ENCODE measurements at regions not wholly inside any gene's neighbourhood (a gene's known extent, or its start where the extent isn't known, plus 50 kb on each side); places are given as distances from the start of the nearest gene placed in this dataset.
A peak's percentile ranks its signal among the peaks of the same experiment; 100 is the strongest.
"Not testable (repeated sequence)": the region's sequence is repeated elsewhere in the genome, so short reads cannot be mapped to it uniquely, and the experiment has no call there.

DNA sequence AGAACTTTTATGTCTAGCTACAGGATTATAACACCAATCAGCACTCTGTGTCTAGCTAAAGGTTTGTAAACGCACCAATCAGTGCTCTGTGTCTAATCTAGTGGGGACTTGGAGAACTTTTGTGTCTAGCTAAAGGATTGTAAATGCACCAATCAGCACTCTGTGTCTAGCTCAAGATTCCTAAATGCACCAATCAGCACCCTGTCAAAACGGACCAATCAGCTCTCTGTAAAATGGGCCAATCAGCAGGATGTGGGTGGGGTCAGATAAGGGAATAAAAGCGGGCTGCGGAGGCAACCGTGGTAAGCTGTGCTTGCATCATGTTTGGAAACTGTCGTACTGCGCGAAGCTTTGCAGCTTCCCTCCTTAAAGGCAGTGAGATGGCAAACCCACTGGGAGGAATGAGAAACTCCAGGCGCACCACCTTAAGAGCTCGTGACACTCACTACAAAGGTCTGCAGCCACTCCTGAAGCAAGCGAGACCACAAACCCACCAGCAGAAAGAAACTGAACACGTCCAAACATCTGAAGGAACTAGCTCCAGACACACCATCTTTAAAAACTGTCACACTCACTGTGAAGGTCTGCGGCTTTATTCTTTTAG, 112.1 kb upstream of the DUSP22 start:
- DNase-seq (ENCODE audit: low read depth): not testable (repeated sequence)

DNA sequence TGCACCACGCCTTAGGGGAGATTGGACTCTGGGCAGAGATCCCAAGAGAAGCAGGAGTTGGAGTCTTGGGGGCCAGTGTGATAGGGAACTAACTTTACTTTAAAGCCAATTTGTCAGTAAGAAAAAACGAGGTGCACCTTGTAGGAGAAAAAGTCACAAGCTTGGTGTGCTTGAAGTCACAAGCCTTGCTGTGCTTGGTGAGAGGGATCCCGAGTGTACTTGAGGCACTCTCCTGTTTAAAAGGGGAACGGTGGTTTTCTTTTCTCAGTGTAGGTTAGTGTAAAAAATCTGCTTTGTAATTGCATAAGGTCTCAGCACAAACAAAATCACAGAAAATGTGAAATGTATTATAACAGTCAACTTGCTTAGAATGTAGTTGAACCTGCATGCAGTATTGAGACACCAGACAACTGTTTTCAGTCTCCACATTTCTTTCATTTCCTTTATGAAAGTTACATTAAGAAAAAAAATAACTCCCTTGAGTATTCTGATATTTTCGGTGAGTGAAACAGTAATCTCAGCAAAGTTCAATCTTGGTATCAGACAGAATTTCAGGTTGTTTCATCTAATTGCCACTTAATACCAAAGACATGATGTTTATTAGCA, 111.1 kb upstream of the DUSP22 start:
- no peak for DNase-seq (ENCODE audit: low read depth)

DNA sequence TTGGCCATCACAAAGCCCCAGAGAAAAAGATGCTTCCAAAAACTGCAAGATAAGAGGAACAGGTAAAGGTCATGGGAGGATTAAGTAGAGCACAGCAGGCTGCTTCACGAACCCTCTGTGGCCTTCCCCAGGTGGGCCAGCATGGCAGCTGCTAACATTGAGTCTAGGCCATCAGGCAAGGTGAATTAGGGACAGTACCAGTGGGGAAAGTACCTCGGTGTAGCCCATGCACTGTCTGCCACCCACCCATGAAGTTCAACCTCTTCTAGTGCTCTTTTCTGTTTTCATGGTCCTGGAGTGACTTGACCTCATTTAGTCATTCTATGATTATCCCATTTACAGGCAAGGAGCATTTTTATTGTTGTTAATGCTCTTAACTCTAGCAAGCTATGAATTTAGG, 108.6 kb upstream of the DUSP22 start:
- no peak for DNase-seq (ENCODE audit: low read depth)

DNA sequence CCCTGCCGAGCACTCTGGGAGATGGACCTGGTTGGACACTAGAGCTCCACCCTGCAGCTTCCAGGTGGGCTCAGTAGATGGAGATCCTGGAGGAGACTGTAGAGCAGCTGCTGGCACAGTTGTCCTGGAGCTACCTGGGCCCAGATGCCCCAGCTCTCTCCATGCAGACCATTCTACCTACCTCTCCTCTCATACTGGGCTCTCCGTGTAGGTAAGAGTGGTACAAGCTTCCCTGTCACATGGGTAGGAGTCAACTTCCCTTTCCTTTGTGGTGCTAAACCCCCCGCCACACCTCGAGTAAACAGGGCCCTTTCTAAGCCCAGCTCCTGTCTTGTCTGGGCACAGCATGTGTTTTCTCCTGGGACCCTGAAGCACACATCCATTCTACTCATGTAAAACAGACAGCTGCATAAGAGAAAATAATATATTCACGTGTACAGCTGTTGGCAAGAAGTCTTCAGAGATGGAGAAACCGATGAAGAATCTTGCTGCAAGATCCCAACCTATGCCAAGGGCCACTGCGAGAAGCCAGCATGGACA, 108.1 kb upstream of the DUSP22 start:
- DNase-seq (ENCODE audit: low read depth): no peak

DNA sequence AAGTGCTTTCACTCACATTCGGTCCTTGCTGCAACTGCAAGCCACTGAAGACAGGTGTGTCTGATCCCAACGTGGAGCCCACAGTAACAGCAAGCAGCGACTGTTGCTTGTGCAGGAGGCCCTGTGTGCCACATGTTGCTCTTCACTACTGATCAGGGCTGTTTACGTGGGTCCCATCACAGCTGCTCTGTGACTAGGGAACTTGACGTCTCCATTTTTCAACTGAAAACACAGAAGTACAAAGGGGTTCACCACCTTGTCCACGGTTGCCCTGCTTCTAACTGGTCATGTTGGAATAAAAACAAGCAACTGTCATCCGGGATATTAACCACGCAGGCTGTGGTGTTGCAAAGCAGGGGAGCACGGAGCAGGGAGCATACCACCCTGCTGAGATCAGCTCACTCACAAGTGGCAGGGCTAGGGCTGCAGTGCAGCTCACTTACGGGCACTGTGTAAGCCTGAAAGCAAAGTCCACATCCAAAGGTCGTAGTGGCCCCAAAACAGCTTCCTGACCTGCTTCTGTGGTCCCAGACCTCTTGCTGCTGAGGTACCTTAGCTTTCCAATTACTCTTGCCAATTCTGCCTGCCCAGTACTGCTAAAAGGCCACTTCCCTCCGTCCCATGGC, 105.8 kb upstream of the DUSP22 start:
- no peak for DNase-seq (ENCODE audit: low read depth)

DNA sequence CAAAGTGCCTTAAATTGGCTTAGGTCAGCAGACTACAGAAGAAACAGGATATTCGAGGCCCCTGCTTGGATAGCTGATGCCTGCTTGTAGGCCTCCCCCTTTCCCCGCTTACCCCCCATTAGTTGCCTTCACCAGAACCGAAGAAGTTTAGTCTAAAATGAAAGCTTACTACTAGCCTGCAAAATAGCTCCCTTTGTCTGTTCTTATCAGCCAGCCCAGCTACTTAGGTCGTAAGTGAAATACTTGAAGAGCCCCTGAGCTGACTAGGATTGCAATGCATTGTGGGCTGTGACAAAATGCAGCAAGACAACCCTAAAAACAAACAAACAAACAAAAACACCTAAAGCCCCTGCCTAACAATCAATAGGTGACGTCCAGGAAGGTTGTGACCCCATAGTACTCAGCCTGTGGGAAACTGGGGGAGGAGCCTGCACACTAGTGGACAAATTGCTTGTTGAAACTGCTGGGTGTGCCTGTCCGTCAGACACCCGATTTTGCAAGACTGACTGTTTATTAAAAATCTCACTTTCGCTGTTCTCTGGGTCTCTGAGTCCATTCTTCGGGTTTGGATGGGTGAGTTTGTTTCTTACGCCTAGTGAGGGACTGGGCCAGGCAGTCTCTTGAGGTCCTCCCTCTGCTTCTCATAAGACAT, 105.0 kb upstream of the DUSP22 start:
- DNase-seq (ENCODE audit: low read depth): no peak

DNA sequence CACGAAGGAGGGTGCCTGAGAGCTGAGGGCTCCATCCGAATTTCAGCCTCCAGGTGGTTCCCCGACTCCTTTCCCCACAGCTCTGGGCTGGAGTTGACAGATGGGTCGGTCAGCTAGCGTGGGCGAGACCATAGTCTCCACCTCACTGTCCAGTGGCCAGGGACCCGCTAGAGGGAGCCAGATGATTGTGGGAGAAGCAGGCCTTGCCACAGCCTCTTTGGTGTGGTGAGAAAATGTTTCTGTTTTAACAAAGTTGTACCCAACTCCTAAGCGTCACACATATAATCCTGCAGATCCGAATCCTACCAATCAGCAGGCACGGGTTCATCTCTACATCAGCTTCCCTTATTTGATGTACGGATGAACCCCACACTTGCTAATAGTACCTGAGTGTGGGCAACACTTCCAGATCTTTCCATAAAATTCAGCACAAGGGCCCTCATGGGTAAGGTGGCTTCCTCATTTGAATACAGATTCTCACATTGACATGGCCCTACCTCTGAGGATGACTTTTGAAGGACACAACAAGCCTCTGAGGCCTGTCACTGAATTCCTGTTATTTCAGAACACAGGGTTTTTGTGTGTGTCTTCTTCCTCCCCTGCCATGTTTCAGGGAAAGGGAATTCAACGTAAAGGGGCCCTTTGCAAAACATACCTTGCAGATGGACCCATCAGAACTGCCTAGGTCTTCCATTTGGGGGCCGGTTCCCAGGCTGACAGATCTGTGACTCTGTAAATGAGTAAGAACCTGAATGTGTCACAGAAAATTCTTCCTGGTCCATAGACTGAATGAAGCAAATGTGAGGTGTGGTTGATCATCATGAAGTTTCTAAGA, 103.2 kb upstream of the DUSP22 start:
- no peak for DNase-seq (ENCODE audit: low read depth)

DNA sequence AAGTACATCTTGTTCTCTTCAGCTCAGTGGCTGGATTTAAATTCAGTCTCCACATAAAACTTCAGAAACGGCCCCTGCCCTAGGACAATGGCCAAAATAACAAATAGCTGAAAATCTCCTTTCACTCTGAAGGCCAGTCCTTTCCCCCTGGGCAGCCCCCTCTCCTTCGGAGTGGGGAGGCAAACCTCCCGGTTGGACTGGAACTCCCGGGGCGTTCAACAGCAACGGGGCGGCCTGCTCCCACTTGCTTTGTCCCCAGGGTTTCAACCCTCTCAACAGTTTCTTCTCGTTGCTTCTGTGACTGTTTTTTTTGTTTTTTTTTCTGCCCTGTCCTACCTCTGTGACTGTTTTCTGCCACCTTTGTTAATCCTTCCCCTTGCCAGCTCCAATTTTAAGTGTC, 102.6 kb upstream of the DUSP22 start:
- DNase-seq (ENCODE audit: low read depth): no peak

DNA sequence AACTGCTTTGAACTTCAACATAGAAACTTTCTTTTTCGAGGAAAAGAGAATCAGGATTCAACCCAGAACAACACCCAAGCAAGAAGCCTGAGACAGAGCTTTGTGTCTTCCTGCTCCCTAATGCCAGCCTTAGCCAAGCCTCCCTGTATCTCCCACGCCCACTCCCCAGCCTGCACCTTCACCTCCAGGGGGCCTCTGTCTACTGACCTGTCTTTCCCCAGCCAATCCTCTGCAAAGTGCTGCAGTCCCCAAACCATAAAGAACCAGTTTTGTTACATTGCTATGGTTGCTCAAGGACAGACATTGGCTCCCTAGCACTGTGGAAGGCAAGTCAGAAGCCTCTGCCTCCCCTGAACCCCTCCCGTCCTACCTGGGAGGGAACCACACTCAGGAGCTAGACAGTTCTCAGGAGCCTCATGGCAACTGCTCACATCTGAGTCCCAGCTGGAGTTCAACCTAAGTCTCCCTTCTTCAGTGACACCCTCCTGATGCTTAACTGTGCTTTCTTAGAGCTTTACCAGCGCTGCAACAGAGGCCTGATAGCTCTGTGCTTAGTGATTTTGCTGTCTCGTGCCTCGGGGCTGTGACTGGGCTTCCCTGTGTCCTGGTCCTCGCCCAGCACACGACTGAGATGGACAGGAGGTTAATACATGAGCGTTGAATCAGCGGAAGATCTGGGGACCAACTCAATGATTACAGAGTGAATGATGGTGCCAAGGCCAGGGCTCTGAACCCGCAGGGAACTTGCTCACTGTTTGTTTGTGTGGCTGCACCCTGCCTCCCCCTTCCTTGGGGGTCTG, 101.5 kb upstream of the DUSP22 start:
- DNase-seq (ENCODE audit: low read depth): no peak

DNA sequence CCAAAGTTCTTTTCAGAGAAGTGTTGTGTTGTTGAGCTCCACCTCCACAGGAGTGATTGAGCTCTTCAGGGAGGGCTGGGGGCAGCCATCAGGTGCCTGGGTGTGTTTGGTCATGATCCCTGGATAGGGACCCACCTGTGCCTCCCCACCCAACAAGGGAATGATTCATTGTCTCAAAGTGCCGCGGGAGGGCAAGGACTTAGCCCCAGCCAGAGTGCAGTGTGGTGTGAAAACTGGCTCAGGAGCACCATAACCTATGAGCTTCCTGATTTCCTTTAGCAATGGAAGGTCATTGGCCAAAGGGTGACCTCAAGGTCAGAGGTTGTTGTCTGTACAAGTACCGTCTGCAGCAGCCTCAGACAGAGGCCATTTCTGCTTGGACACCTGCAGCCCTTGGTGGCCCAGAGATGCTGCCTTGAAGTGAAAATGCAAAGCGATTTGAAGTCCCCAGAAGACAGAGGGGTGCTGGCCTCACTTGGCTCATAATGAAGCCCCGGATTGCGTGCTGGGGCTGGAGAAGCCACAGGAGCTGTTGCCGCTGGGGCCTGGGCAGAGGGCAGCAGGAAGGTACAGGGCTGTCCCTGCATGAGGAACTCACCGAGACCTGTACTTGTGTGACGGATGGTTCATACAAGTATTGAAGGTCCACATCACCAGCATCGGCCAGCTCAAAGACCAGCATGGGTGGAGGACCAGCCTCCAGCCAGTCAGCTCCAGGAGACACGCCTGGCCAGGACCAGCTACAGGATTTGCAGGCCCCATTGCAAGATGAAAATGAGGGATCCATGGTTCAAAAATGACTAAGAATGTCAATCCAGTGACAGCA, 100.6 kb upstream of the DUSP22 start:
- no peak for DNase-seq (ENCODE audit: low read depth)

DNA sequence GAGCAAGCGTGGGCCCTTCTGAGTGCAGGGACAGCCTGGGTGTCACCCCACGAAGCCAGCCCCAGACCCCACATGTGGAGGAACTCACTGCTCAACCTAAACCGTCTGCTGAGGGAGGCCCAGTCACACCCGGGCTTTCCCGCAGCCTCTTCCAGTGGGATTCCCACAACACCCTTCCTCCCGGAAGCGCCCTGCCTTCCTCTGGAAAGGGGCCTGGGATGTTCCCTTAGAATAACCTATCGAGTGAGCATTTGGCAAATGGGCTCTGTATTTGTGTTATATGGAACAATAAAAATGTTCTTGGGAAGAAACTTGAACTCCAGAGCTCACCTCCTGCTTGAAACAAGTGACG, 100.0 kb upstream of the DUSP22 start:
- no peak for DNase-seq (ENCODE audit: low read depth)

DNA sequence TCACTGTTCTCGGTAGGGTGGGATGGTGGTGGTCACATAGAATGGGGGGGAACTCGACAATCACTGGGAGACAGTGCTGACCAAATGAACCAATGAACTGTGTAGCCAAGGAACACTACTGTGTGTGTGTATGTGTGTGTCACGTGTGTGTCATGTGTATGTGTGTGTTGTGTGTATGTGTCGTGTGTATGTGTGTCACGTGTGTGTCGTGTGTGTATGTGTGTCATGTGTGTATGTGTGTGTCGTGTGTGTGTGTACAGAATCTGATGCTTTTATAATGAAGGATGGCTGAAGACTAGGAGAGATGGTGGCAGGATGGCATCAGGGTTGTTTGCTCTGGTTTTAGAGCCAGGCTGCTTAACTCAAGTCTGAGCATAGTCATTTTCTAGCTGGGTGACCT, 99.1 kb upstream of the DUSP22 start:
- no peak for DNase-seq (ENCODE audit: low read depth)

DNA sequence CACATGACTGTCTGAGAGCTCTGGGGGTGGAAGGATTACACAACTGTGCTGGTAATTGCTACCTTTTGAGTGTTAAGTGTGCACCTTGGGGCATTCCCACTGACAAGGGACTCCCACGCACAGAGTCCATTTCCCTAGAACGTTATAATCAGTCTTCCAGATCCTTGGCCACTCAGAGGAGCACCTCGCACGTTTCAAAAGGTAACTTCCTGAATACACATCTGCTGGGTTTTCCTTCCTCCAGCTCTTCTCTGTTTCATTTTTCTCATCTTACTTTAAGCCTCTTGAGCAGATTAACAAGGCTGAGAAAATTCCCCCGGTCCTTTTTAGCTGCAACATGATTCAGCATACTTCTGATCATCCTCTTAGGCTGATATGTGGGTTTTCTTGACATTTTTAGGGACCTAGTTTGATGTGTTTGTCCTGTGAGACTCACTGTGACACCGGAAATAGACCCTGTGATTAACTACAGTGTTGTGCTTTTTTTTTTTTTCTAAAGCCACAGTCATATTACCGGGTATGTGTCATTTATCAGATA, 98.4 kb upstream of the DUSP22 start:
- DNase-seq (ENCODE audit: low read depth): no peak

DNA sequence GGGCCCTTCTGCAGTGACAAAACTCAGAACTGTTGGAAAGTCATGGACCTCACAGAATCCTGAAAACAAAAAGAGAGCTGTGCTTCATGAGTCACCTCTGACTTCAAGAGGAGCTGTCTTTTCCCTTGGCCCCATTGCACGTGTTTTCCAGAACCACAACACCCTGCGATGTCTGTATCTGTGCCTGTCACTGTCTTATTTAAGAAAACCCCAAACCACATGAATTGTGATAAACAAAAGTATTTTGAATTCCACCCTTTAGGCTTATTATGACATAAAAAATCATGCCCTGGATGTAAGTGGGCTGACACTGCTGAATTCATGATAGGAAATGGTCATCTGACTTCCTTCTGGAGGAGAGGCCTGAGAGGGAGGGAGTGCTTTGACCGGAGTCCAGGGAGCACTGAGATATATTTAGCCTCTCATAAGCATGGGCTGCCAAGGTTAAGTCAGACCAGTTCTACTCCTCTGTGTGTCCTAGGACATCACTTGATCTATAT, 96.4 kb upstream of the DUSP22 start:
- peak; percentile 8 for DNase-seq (ENCODE audit: low read depth)

DNA sequence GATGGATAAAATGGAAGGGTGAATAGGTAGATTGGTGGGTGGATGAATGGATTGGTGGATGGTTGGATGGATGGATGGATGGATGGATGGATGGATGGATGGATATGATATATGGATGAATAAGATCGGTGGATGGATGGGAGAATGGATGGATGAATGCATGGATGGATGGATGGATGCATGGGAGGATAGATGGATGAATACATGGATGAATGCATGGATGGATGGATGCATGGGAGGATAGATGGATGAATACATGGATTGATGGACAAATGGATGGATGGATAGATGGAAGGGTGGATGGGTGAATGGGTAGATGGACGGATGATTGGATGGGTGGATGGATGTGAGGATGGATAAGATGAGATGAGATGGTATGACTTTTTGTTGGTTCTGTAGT, 95.7 kb upstream of the DUSP22 start:
- no peak for DNase-seq (ENCODE audit: low read depth)

DNA sequence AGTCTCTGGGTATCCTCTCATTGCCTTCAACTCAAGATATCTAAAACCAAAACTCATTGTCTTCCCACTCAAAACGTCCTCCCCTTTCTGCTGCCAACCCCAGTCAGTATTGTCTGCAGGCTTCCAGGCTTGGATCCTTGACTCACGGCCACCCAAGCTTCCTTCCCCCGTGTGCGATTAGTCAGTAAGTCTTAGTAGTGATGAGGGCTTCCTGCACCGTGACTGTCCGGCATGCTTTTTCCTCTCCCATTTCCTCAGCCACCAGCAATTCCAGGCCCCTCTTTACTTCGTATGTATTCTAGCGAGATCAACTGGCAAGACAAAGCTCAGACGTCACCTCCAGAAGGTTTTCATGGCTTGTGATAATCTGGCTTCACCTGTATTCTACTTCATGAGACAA, 88.6 kb upstream of the DUSP22 start:
- no peak for DNase-seq (ENCODE audit: low read depth)

DNA sequence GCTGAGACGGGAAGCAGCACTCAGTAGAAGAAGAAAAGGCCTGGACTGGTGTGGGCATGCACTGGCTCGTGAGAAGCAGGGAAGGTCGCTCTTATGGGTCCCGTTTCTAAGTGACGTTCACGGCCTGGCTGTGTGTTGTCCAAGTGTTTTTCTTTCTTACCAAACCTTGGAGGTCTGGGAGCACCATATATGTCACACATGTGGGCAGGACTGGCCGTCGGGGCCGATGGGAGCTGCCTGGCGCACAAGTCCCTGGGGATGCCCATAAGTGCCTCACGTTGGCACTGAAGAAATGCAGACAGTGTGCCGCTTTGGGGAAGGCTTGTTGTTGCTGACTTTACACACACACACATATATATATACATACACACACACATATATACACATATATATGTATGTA, 86.0 kb upstream of the DUSP22 start:
- no peak for DNase-seq (ENCODE audit: low read depth)

DNA sequence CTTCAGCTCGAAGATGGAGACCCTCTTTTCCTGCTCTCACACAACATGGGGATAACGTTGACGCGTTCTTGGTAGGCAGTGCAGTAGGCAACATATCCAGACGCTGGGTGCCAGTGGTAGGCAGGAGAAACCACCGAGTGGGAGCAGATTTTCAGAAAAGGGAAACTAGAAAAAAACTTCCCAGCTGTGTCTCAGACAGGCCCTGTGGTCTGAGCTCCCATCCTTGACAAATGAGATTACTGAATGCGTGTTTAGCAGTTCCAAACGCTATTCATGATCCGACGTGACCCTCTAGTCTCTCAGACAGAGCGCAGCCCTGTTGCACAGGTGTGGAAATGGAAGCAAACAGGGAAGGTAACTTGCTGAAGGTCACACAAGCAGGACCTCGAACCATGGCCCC, 83.9 kb upstream of the DUSP22 start:
- DNase-seq (ENCODE audit: low read depth): no peak

DNA sequence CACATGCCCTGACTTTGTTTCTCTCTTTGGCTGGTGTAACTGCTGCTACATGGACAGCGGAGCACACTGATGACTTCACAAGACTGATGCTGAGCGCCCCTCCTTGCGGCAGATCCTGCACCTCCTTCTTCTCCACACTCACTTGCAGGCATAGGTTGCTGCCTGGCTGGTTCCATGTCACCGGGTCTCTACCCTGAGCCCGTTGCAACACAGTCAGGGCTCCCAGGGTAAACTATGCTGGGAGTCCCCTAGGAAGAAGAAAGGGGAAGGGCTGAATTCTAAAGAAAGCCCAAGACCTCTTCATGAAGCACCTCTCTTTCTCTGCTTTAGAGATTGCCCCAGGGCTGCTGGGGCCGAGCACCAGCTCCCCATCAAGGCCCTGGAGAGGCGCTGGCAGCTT, 83.3 kb upstream of the DUSP22 start:
- no peak for DNase-seq (ENCODE audit: low read depth)

DNA sequence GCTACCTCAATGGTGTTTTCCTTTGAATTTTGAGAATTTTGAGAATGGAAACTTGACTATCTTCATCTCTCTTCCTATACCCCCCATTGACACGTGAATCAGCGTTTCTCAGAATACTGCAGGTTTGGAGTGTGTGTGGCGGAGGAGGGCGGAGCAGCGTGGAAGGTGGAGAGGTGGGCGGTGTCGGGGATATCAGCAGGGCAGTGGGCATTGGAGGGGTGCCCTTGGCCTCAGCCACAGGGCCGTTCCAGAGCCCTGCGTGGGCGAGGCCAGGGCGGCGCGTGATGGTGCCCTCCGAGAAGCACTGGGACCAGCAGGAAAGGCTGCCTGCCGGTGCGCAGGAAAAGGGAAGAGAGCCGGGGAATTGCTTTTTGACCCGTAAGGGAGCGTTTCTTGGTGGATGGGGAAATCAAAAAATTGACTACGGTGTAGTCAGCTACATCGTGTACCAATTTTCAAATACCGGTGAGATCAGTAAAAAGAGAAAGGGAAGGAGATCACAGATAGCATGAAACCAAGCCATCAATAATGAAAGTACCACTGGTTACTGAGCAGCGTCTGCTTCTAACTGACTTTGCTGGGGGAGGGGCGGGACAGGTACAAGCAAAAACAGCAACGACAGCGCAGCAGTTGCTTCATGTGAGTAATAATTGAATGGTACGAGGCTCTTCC, 82.7 kb upstream of the DUSP22 start:
- DNase-seq (ENCODE audit: low read depth): no peak
